ENCODE measurements at regions not wholly inside any gene's neighbourhood (a gene's known extent, or its start where the extent isn't known, plus 50 kb on each side); places are given as distances from the start of the nearest gene placed in this dataset.

- TF ChIP-seq POLR2A (IDR thresholded peaks at IDR 0.05) (no peak), CTCF (IDR thresholded peaks at IDR 0.05) (no peak), POLR2AphosphoS5 (IDR thresholded peaks at IDR 0.05) (no peak)
These were observed 486.6 kb downstream of the SOX2 start for GRCh38 chr3:182198345-182198744.

All from prostate gland (tissue), 2 donors.